ENCODE measurements at regions not wholly inside any gene's neighbourhood (a gene's known extent, or its start where the extent isn't known, plus 50 kb on each side); places are given as distances from the start of the nearest gene placed in this dataset.

GRCh38 chr15:63446255-63446654 lies 58.1 kb upstream of the USP3 start:
- TF ChIP-seq CTCF (IDR thresholded peaks at IDR 0.05 in 4 of 5, conservative IDR thresholded peaks at IDR 0.05 in 1 of 5) (no peak), POLR2A (IDR thresholded peaks at IDR 0.05) (no peak)
